T-helper 17 cell (primary cell): ENCODE measurements at regions not wholly inside any gene's neighbourhood (a gene's known extent, or its start where the extent isn't known, plus 50 kb on each side); places are given as distances from the start of the nearest gene placed in this dataset.
"Not testable (repeated sequence)": the region's sequence is repeated elsewhere in the genome, so short reads cannot be mapped to it uniquely, and the experiment has no call there.

Experiments
- ATAC-seq: fragments of 150-1000 bp; cut with Tn5 transposase; 2 replicates; pipeline ENCODE4 v1.10.0; 2021; ENCODE audit warnings: mild to moderate bottlenecking, moderate library complexity
- DNase-seq, 3 donors: peaks; one replicate each; pipeline versions ENCODE4 v3.0.0 to v3.0.0-alpha.2; 2020 to 2021
- H3K9me3 ChIP-seq: one replicate; pipeline ENCODE4 v1.7.0; 2013; ENCODE audit warnings: low read length, mild to moderate bottlenecking; ENCODE audit not compliant: control insufficient read depth, poor library complexity, severe bottlenecking
- H3K27ac Mint-ChIP-seq: one replicate; pipeline ENCODE4 v1.8.0; 2022; ENCODE audit warnings: mild to moderate bottlenecking, moderate library complexity, mixed read lengths
- H3K27me3 Mint-ChIP-seq: one replicate; pipeline ENCODE4 v1.8.0; 2022; ENCODE audit warnings: mixed read lengths
- H3K36me3 Mint-ChIP-seq: one replicate; pipeline ENCODE4 v1.8.0; 2022; ENCODE audit warnings: low read depth, mixed read lengths
- H3K4me1 Mint-ChIP-seq: one replicate; pipeline ENCODE4 v1.8.0; 2022; ENCODE audit warnings: mild to moderate bottlenecking, mixed read lengths
- H3K4me3 Mint-ChIP-seq: one replicate; pipeline ENCODE4 v1.8.0; 2022; ENCODE audit warnings: mild to moderate bottlenecking, moderate library complexity, mixed read lengths

- ATAC-seq (no peak), DNase-seq (no peak)
- no peak overlapping the region for H3K27ac Mint-ChIP-seq
- no peaks in the 10 kb centered on the region for H3K36me3 Mint-ChIP-seq
- no peaks in the 10 kb centered on the region for H3K4me1 Mint-ChIP-seq
- H3K4me3 Mint-ChIP-seq = no peak overlapping the region
- H3K9me3 ChIP-seq = no peaks in the 10 kb centered on the region
- peaks cover 44% of the 10 kb centered on the region for H3K27me3 Mint-ChIP-seq
These were observed 276.8 kb upstream of the C1orf174 start for GRCh38 chr1:4176841-4177240.

- no peak for ATAC-seq
- H3K36me3 Mint-ChIP-seq = no peaks in the 10 kb centered on the region
- DNase-seq = no peak
- H3K4me3 Mint-ChIP-seq = no peak overlapping the region
- peaks cover 37% of the 10 kb centered on the region for H3K27me3 Mint-ChIP-seq
- H3K9me3 ChIP-seq = no peaks in the 10 kb centered on the region
- no peak overlapping the region for H3K27ac Mint-ChIP-seq
- no peaks in the 10 kb centered on the region for H3K4me1 Mint-ChIP-seq
These were observed 277.5 kb upstream of the C1orf174 start for GRCh38 chr1:4177425-4178150.

- no peak for DNase-seq
- no peak for ATAC-seq
- no peaks in the 10 kb centered on the region for H3K4me1 Mint-ChIP-seq
These were observed 278.5 kb upstream of the C1orf174 start for GRCh38 chr1:4178501-4179113.

GRCh38 chr1:4179914-4180735 lies 280.1 kb upstream of the C1orf174 start:
- Mint-ChIP-seq H3K27me3 (peaks cover 13% of the 10 kb centered on the region), H3K36me3 (no peaks in the 10 kb centered on the region), H3K4me3 (no peak overlapping the region), H3K27ac (no peak overlapping the region), H3K4me1 (no peaks in the 10 kb centered on the region)
- ATAC-seq = no peak
- DNase-seq = no peak
- no peaks in the 10 kb centered on the region for H3K9me3 ChIP-seq

More at GRCh38 chr1:4178501-4179113, 278.5 kb upstream of the C1orf174 start:
- no peaks in the 10 kb centered on the region for H3K9me3 ChIP-seq
- H3K27ac Mint-ChIP-seq = no peak overlapping the region
- no peaks in the 10 kb centered on the region for H3K36me3 Mint-ChIP-seq
- H3K27me3 Mint-ChIP-seq = peaks cover 27% of the 10 kb centered on the region
- no peak overlapping the region for H3K4me3 Mint-ChIP-seq

GRCh38 chr1:4186486-4186885 lies 286.4 kb upstream of the C1orf174 start:
- not testable (repeated sequence) for H3K4me3 Mint-ChIP-seq, H3K4me1 Mint-ChIP-seq, H3K9me3 ChIP-seq, H3K36me3 Mint-ChIP-seq, H3K27me3 Mint-ChIP-seq, H3K27ac Mint-ChIP-seq, DNase-seq, ATAC-seq

GRCh38 chr1:4203501-4203900 lies 303.4 kb upstream of the C1orf174 start:
- no peaks in the 10 kb centered on the region for H3K9me3 ChIP-seq
- Mint-ChIP-seq H3K36me3 (no peaks in the 10 kb centered on the region), H3K4me1 (no peaks in the 10 kb centered on the region), H3K27ac (no peak overlapping the region), H3K27me3 (no peaks in the 10 kb centered on the region), H3K4me3 (no peak overlapping the region)
- no peak for ATAC-seq
- no peak for DNase-seq

- DNase-seq = no peak
- H3K4me1 Mint-ChIP-seq = no peaks in the 10 kb centered on the region
These were observed 307.1 kb upstream of the C1orf174 start for GRCh38 chr1:4207183-4207582.

GRCh38 chr1:4207842-4208692 lies 308.0 kb upstream of the C1orf174 start:
- no peak overlapping the region for H3K27ac Mint-ChIP-seq
- no peaks in the 10 kb centered on the region for H3K9me3 ChIP-seq
- no peak for DNase-seq
- no peak for ATAC-seq
- no peaks in the 10 kb centered on the region for H3K36me3 Mint-ChIP-seq
- H3K4me1 Mint-ChIP-seq = no peaks in the 10 kb centered on the region
- H3K27me3 Mint-ChIP-seq = peaks cover 10% of the 10 kb centered on the region
- H3K4me3 Mint-ChIP-seq = no peak overlapping the region

More at GRCh38 chr1:4207183-4207582, 307.1 kb upstream of the C1orf174 start:
- H3K27me3 Mint-ChIP-seq = peaks cover 7% of the 10 kb centered on the region
- no peak for ATAC-seq
- H3K36me3 Mint-ChIP-seq = no peaks in the 10 kb centered on the region
- no peak overlapping the region for H3K4me3 Mint-ChIP-seq
- H3K9me3 ChIP-seq = no peaks in the 10 kb centered on the region
- H3K27ac Mint-ChIP-seq = no peak overlapping the region

- no peaks in the 10 kb centered on the region for H3K4me1 Mint-ChIP-seq
- ATAC-seq (no peak), DNase-seq (no peak)
- H3K27me3 Mint-ChIP-seq = peaks cover 16% of the 10 kb centered on the region
- H3K27ac Mint-ChIP-seq = no peak overlapping the region
- no peaks in the 10 kb centered on the region for H3K36me3 Mint-ChIP-seq
- H3K4me3 Mint-ChIP-seq = no peak overlapping the region
- H3K9me3 ChIP-seq = no peaks in the 10 kb centered on the region
These were observed 310.0 kb upstream of the C1orf174 start for GRCh38 chr1:4210043-4210442.

GRCh38 chr1:4212796-4213195 lies 312.7 kb upstream of the C1orf174 start:
- no peaks in the 10 kb centered on the region for H3K9me3 ChIP-seq
- Mint-ChIP-seq H3K27ac (no peak overlapping the region), H3K4me3 (no peak overlapping the region), H3K27me3 (peaks cover 33% of the 10 kb centered on the region), H3K36me3 (no peaks in the 10 kb centered on the region), H3K4me1 (no peaks in the 10 kb centered on the region)
- no peak for ATAC-seq
- DNase-seq = no peak

- H3K27ac Mint-ChIP-seq = no peak overlapping the region
- H3K36me3 Mint-ChIP-seq = no peaks in the 10 kb centered on the region
- peaks cover 40% of the 10 kb centered on the region for H3K27me3 Mint-ChIP-seq
- H3K9me3 ChIP-seq = no peaks in the 10 kb centered on the region
- DNase-seq (no peak), ATAC-seq (no peak)
- no peak overlapping the region for H3K4me3 Mint-ChIP-seq
- no peaks in the 10 kb centered on the region for H3K4me1 Mint-ChIP-seq
These were observed 313.4 kb upstream of the C1orf174 start for GRCh38 chr1:4213366-4213973.

GRCh38 chr1:4214826-4215225 lies 314.8 kb upstream of the C1orf174 start:
- Mint-ChIP-seq H3K27me3 (peaks cover 43% of the 10 kb centered on the region), H3K27ac (no peak overlapping the region), H3K4me1 (no peaks in the 10 kb centered on the region), H3K4me3 (no peak overlapping the region), H3K36me3 (no peaks in the 10 kb centered on the region)
- no peak for ATAC-seq
- H3K9me3 ChIP-seq = no peaks in the 10 kb centered on the region
- DNase-seq = no peak
